ENCODE measurements at regions not wholly inside any gene's neighbourhood (a gene's known extent, or its start where the extent isn't known, plus 50 kb on each side); places are given as distances from the start of the nearest gene placed in this dataset.

GRCh38 chr18:73880387-73880786, 267.2 kb downstream of the FBXO15 start:
- intact Hi-C loops (cut with DNase I) = no loop called here
- Histone ChIP-seq H3K4me1 (no peaks in the 10 kb centered on the region), H3K27me3 (no peaks in the 10 kb centered on the region), H3K27ac (no peak overlapping the region), H3K9me3 (no peaks in the 10 kb centered on the region), H3K36me3 (no peaks in the 10 kb centered on the region), H3K4me3 (no peak overlapping the region)
- TF ChIP-seq CTCF (IDR thresholded peaks at IDR 0.05) = no peak
- TF ChIP-seq POLR2AphosphoS5 (IDR thresholded peaks at IDR 0.05; ENCODE audit: insufficient read depth in 1 of 2, low read depth in 1 of 2) = no peak
- TF ChIP-seq POLR2A (IDR thresholded peaks at IDR 0.05) = no peak
- DNase-seq (ENCODE audit: extremely low spot score in 2 of 2) = no peak

DNA sequence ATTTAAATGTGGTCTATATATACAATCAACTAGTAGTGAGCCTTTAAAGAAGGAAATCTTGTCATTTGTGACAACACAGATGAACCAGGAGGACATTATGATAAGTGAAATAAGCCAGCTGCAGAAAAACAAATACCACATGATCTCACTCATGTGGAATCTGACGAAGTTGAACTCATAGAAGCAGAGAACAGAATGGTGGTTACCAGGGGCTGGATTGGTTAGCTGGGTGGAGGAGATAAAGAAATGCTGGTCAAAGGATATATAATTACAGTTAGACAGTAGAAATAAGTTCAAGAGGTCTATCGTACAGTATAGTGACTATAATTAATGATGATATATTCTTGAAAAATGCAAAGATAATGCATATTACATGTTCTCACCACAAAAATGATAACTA, 267.9 kb downstream of the FBXO15 start:
- H3K36me3 ChIP-seq = no peaks in the 10 kb centered on the region
- no peaks in the 10 kb centered on the region for H3K4me1 ChIP-seq
- no peaks in the 10 kb centered on the region for H3K27me3 ChIP-seq
- no peak overlapping the region for H3K27ac ChIP-seq
- no peak for DNase-seq (ENCODE audit: extremely low spot score in 2 of 2)
- intact Hi-C loops (cut with DNase I) = no loop called here
- H3K9me3 ChIP-seq = no peaks in the 10 kb centered on the region
- H3K4me3 ChIP-seq = no peak overlapping the region
- TF ChIP-seq CTCF (IDR thresholded peaks at IDR 0.05) (no peak), POLR2A (IDR thresholded peaks at IDR 0.05) (no peak), POLR2AphosphoS5 (IDR thresholded peaks at IDR 0.05; ENCODE audit: insufficient read depth in 1 of 2, low read depth in 1 of 2) (no peak)

DNA sequence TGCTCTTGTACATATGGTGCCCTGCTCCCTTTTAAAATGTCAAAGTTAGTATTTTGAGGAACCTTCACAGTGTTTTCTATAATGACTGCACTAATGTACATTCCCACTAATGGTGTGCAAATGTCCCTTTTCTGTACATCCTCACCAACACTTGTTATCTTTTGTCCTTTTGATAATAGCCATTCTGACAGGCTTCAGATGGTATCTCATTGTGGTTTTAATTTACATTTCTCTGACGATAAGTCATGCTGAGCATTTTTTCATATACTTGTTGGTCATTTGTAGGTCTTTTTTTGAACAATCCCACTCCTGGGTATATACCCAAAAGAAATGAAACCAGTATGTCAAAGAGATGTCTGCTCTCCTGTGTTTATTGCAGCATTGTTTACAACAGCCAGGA, 268.3 kb downstream of the FBXO15 start:
- DNase-seq (ENCODE audit: extremely low spot score in 2 of 2) = no peak
- Histone ChIP-seq H3K36me3 (no peaks in the 10 kb centered on the region), H3K4me3 (no peak overlapping the region), H3K9me3 (no peaks in the 10 kb centered on the region), H3K4me1 (no peaks in the 10 kb centered on the region), H3K27me3 (no peaks in the 10 kb centered on the region), H3K27ac (no peak overlapping the region)
- TF ChIP-seq POLR2AphosphoS5 (IDR thresholded peaks at IDR 0.05; ENCODE audit: insufficient read depth in 1 of 2, low read depth in 1 of 2) (no peak), POLR2A (IDR thresholded peaks at IDR 0.05) (no peak), CTCF (IDR thresholded peaks at IDR 0.05) (no peak)
- intact Hi-C loops (cut with DNase I) = no loop called here

DNA sequence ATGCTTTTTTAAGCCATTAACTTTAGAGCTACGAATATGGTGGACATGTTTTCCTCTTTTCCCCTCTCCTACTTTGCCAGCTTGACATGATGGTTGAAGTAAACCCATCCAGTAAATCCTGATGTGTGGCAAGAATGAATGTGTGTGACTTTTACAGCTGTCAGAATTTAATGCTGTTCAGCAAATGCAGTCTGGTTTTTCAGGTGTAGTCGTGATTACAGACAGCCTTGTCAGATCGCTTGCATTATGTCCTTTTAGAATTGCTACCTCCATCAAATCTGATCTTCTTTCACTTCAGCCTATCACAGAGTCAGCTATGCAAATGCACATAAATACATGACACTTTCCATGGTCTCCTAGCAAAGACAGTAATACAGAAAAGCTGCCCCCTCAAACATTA, 278.5 kb downstream of the FBXO15 start:
- no peak overlapping the region for H3K4me3 ChIP-seq
- no peaks in the 10 kb centered on the region for H3K9me3 ChIP-seq
- H3K36me3 ChIP-seq = no peaks in the 10 kb centered on the region
- no peak overlapping the region for H3K27ac ChIP-seq
- no peak for DNase-seq (ENCODE audit: extremely low spot score in 2 of 2)
- no peaks in the 10 kb centered on the region for H3K27me3 ChIP-seq
- intact Hi-C loops (cut with DNase I) = no loop called here
- no peaks in the 10 kb centered on the region for H3K4me1 ChIP-seq
- TF ChIP-seq CTCF (IDR thresholded peaks at IDR 0.05) = no peak
- TF ChIP-seq POLR2AphosphoS5 (IDR thresholded peaks at IDR 0.05; ENCODE audit: insufficient read depth in 1 of 2, low read depth in 1 of 2) = no peak
- no peak for TF ChIP-seq POLR2A (IDR thresholded peaks at IDR 0.05)

DNA sequence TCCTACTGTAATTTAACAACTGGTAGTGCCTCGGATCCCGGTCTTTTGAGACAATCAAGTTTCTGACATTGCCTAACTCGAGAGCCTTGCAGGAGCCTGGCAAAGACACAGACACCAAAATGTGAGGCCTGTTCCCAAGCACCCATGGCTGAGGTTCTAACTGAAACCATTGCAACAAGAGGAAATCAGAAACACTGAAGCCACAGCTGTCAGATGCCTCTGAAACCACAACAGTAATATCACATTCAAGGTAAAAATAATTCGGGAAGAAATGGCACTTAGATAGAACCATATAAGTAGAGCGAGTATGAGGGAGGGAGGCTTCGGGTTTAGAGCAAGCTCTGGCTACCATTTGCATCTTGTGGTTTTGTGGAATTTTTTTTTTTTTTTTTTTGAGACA, 285.9 kb downstream of the FBXO15 start:
- Histone ChIP-seq H3K27me3 (no peaks in the 10 kb centered on the region), H3K9me3 (no peaks in the 10 kb centered on the region), H3K4me3 (no peak overlapping the region), H3K4me1 (no peaks in the 10 kb centered on the region), H3K27ac (no peak overlapping the region), H3K36me3 (no peaks in the 10 kb centered on the region)
- TF ChIP-seq POLR2AphosphoS5 (IDR thresholded peaks at IDR 0.05; ENCODE audit: insufficient read depth in 1 of 2, low read depth in 1 of 2) (no peak), CTCF (IDR thresholded peaks at IDR 0.05) (no peak), POLR2A (IDR thresholded peaks at IDR 0.05) (no peak)
- no peak for DNase-seq (ENCODE audit: extremely low spot score in 2 of 2)
- intact Hi-C loops (cut with DNase I) = no loop called here

All from vagina (tissue), 2 donors.